VCaP (cell line): ENCODE measurements at regions not wholly inside any gene's neighbourhood (a gene's known extent, or its start where the extent isn't known, plus 50 kb on each side); places are given as distances from the start of the nearest gene placed in this dataset.

Source experiments
- H3K27ac ChIP-seq: fragments of 450-650 bp; 2 replicates; pipeline ENCODE4 v1.5.1; 2017
- TF ChIP-seq, protein P1 (sequence below): fragments of 450-650 bp; conservative IDR thresholded peaks from 2 replicates; pipeline ENCODE4 v1.5.1; 2017; ENCODE audit warnings: mild to moderate bottlenecking, moderate library complexity

DNA sequence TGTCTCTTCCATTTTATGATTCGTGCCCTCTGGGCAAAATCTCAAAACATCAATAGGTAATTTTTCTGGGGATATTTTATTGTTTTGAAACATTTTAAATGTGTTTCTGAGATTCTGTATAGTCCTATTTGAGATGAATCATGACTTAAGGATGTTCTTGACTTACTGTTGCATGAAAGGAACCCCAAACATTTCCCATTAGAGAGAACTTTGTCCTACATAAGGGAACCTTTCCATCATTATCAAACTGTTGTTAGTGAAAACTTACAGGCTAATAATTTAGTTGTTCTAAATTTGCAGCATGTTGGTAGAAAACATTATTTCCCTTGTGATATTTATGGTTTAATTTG is 523.3 kb downstream of the PPARGC1A start:
- no peak overlapping the region for H3K27ac ChIP-seq
- TF ChIP-seq, protein P1, sequence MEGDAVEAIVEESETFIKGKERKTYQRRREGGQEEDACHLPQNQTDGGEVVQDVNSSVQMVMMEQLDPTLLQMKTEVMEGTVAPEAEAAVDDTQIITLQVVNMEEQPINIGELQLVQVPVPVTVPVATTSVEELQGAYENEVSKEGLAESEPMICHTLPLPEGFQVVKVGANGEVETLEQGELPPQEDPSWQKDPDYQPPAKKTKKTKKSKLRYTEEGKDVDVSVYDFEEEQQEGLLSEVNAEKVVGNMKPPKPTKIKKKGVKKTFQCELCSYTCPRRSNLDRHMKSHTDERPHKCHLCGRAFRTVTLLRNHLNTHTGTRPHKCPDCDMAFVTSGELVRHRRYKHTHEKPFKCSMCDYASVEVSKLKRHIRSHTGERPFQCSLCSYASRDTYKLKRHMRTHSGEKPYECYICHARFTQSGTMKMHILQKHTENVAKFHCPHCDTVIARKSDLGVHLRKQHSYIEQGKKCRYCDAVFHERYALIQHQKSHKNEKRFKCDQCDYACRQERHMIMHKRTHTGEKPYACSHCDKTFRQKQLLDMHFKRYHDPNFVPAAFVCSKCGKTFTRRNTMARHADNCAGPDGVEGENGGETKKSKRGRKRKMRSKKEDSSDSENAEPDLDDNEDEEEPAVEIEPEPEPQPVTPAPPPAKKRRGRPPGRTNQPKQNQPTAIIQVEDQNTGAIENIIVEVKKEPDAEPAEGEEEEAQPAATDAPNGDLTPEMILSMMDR = no peak

DNA sequence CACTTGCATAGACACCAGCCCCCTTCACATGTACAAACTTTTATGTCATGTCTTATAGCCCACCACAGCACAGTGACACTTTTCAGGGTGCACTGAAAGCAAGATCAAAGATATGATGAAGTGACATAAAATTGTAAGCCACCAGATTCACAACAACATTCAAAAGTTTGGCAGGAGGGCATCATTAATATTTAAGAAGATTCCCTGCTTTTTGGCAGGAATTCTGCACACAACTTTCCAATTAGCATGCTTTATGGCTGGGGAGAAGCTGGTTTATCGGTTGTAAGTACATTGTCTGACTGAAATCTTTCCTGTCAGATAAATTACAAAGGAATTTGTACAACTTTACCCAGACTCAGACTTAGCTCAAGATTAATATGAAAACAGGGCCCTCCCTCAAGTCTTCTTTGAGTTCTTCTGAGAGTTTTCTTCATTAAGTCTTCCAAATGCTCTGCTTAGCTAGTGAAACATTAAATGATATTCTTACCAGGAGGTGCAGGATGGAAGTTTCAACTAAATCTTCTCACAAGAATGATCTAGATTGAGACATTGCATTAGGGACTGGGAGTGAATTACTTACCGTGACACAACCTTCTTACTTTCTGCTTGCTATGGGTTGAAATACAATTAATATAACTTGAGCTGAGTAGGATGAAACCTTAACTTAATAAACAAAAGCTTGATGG is 523.8 kb downstream of the PPARGC1A start:
- TF ChIP-seq, protein P1 = no peak
- H3K27ac ChIP-seq = no peak overlapping the region

- no peak overlapping the region for H3K27ac ChIP-seq
- TF ChIP-seq, protein P1 = no peak
Observed at GRCh38 chr4:23365086-23365485, 524.8 kb downstream of the PPARGC1A start.

- TF ChIP-seq, protein P1 = no peak
- H3K27ac ChIP-seq = no peak overlapping the region
Observed at GRCh38 chr4:23364167-23364566, 525.7 kb downstream of the PPARGC1A start.

DNA sequence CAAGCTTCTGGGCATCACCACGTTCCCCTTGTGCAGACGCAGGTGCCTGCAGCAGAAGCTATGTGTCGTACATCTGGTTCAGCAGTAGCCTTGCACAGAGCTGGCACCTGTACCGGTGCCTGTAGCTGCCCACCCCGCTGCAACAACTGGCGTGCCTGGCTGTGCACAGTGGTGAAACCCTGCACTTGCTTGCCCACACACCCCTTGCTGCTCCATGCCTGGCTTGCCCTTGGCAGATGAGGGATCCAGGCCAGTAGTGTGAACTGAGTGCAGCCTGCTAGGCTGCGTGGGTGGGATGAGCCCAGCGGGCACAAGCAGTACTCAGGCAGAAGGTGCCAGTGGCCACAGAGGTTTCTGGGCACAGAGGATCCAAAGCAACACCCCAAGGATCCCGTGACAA is 528.4 kb downstream of the PPARGC1A start:
- TF ChIP-seq, protein P1 = no peak
- no peak overlapping the region for H3K27ac ChIP-seq

- H3K27ac ChIP-seq = no peak overlapping the region
- TF ChIP-seq, protein P1 = no peak
Observed at GRCh38 chr4:23360718-23361117, 529.1 kb downstream of the PPARGC1A start.

- TF ChIP-seq, protein P1 = no peak
- no peak overlapping the region for H3K27ac ChIP-seq
Observed at GRCh38 chr4:23355258-23355657, 534.6 kb downstream of the PPARGC1A start.
